HL-60 (cell line): ENCODE measurements at regions not wholly inside any gene's neighbourhood (a gene's known extent, or its start where the extent isn't known, plus 50 kb on each side); places are given as distances from the start of the nearest gene placed in this dataset.

Source experiments
- DNase-seq, 2 experiments: peaks; one replicate each; pipeline ENCODE4 v3.0.0-alpha.2; 2010 to 2020; ENCODE audit warnings: low read depth in 1 of 2, low spot score in 1 of 2
- H3K27ac ChIP-seq: fragments of 250-450 bp; sonication (Bioruptor Pico); replicated peaks from 2 replicates; pipeline ENCODE4 v1.5.1; 2020; ENCODE audit warnings: mild to moderate bottlenecking, moderate library complexity
- H3K27me3 ChIP-seq: fragments of 250-450 bp; sonication (Bioruptor Pico); 2 replicates; pipeline ENCODE4 v1.5.1; 2021; ENCODE audit warnings: mild to moderate bottlenecking, moderate library complexity; ENCODE audit not compliant: insufficient read depth, poor library complexity, severe bottlenecking
- H3K4me3 ChIP-seq: replicated peaks from 2 replicates; pipeline ENCODE4 v1.5.1; 2011; ENCODE audit warnings: mild to moderate bottlenecking, control low read depth, low read length; ENCODE audit not compliant: insufficient read depth
- CTCF ChIP-seq: IDR thresholded peaks from one replicate; pipeline ENCODE4 v1.5.1; 2011; ENCODE audit warnings: low read length, control low read depth, inconsistent platforms; ENCODE audit not compliant: insufficient read depth
- GABPA ChIP-seq: IDR thresholded peaks from 2 replicates; pipeline ENCODE4 v1.6.1; 2012; ENCODE audit warnings: low read depth
- POLR2AphosphoS5 ChIP-seq: IDR thresholded peaks from 2 replicates; pipeline ENCODE4 v1.6.1; 2012; ENCODE audit warnings: low read depth
- REST ChIP-seq: IDR thresholded peaks from 2 replicates; pipeline ENCODE4 v1.6.1; 2012; ENCODE audit warnings: low read depth; ENCODE audit not compliant: insufficient replicate concordance
- SPI1 ChIP-seq: IDR thresholded peaks from 2 replicates; pipeline ENCODE4 v1.6.1; 2012; ENCODE audit warnings: low read depth, mild to moderate bottlenecking, borderline replicate concordance

DNA sequence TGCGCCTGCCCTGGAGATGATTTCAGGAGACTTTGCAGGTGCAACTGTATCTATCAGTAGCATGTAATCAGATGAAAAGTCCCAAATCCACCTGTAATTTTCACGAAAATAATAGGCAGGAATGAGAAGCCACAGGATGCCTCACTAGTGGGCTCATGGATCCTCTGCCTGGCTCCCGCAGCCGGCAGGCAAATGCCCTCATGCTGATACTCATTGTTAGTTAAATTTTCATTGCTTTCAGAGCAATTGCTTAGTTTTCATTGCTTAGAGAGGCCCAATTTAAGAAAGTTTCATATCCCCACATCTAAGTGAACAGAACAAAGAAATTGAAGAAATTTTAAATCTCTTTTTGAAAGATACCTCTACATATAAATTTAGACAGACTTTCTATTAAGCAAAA lies 57.6 kb upstream of the CTDP1 start:
- TF ChIP-seq CTCF (no peak), SPI1 (no peak)
- Histone ChIP-seq H3K27ac (no peak overlapping the region), H3K4me3 (no peak overlapping the region), H3K27me3 (no peaks in the 10 kb centered on the region)
- no peak for DNase-seq

DNA sequence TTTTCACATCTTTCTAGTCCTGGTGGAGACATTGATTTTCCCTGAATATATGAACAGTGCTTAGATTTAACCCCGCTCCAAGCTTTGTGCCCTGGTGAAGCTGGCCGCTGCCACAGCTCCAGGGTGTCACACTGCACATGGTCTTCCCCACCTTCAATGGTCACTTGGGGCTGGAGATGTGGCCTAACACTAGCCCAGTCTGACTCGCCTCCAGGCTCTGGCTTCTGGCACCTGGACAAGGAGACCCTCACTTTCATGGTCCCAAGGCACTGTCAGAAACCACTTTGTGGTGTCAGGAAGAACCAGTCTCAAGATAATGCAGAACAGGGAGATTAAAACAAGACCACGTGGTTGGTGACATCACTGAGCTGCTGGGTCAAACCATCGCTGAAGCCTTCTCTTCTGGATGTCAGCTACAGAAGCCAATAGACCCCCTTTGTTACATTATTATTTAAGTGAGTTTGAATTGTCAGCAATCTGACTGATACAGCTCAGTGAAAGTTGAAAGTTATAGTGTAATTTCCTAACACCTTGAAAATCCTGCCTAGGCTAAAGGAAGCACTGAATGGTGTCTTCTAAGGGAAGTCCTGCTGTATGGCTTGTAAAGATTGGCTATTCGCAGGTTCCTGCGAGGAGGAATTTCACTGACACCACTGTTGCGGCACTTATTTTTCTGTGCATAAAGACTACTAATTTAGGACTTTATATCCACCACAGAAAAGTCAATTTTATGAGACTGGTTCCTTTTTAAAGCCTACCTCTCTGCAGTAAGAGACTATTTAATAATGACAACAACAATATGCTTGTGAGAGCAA lies 55.0 kb upstream of the CTDP1 start:
- H3K27ac ChIP-seq: peak overlapping the region; percentile 86
- TF ChIP-seq REST (no peak), POLR2AphosphoS5 (no peak), SPI1 (no peak), GABPA (no peak)
- H3K27me3 ChIP-seq: no peaks in the 10 kb centered on the region
- H3K4me3 ChIP-seq: no peak overlapping the region
- peak in 1 of 2 experiments; percentile 59 for DNase-seq

DNA sequence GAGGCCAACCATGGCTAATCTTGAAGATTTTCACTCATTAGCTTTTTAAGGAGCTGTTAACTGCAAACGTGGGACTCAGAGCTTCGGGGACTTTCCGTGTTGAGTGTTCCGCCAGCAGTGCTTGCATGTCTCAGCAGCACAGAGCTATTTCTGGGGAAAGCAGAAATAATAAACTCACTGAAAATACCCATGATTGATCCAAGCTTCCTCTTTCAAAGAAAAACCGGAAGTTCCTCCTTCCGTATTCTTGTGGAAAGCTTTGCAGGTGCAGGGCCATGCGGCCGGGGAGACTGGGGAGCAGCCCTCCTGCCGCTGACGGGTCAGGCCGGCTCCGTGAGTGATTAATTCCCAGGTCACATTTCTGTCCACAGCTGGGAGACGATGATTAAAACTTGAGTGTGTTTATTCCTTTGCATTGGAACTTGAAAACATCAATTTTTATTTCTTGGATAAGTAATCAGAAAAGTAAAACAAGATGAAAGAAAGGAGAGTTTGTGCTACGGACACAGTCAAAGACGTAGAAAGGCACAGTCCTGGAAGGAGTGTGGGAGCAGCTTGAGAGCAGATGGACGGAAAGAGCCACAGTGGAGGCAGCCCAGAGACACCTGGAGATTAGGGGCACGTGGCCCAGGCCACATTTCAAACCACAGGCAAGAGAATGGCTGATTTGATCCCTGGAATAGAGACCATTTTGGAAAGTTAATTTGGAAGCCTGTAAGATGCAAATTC lies 54.2 kb upstream of the CTDP1 start:
- peak overlapping the region; percentile 86 for H3K27ac ChIP-seq
- no peak overlapping the region for H3K4me3 ChIP-seq
- H3K27me3 ChIP-seq: no peaks in the 10 kb centered on the region
- TF ChIP-seq POLR2AphosphoS5 (peak; percentile 88), SPI1 (peak; percentile 95), GABPA (no peak; the same call in 1 of the 2 replicates), REST (peak; percentile 51)
- DNase-seq: peak; percentile 92 to 94

DNA sequence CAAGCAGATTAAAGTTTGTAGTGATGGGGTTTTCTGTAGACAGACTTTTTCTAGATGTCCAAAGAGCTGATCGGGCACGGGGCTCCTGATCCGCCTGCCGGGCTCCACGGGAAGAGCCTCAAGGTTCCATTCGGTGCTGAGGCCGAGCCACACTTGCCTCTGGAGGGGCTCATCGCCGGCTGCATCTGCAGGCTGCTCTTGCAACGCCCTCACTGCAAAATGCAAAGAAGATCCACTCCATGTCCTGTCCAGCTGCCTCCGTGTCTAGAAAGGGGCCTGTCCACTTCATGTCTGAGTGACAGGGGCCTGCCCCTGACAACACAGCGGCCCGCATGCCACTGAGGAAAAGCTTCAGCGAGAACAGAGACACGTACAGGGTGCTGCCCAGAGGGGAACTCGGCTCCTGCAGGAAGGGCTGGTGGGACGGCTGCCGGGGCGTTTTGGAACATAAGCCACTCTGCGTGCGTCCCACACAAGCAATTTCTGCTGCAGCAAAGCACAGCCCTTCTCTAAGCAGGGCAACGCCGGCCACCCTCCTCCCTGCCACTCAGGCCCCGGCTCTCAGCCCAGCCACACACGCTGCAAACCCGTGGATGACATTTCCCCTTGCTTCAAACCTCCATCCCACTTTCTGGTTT lies 53.6 kb upstream of the CTDP1 start:
- peak overlapping the region; percentile 86 for H3K27ac ChIP-seq
- TF ChIP-seq POLR2AphosphoS5 (no peak), GABPA (no peak), REST (no peak), SPI1 (no peak), CTCF (no peak)
- no peak overlapping the region for H3K4me3 ChIP-seq
- no peak for DNase-seq
- no peaks in the 10 kb centered on the region for H3K27me3 ChIP-seq
